DOHH2 (cell line): ENCODE measurements at regions not wholly inside any gene's neighbourhood (a gene's known extent, or its start where the extent isn't known, plus 50 kb on each side); places are given as distances from the start of the nearest gene placed in this dataset.

ENCODE experiments used
- H3F3A ChIP-seq: fragments of 200-600 bp; sonication (generic), shearing (Covaris generic); 2 replicates; pipeline ENCODE4 v1.6.0; 2016; ENCODE audit warnings: antibody characterized with exemption, mild to moderate bottlenecking; ENCODE audit not compliant: control insufficient read depth, insufficient read depth
- H3K27ac ChIP-seq: fragments of 200-600 bp; sonication (generic); 2 replicates; pipeline ENCODE4 v1.5.1; 2014; ENCODE audit warnings: low read depth, mild to moderate bottlenecking, low read length, moderate library complexity
- H3K27me3 ChIP-seq: fragments of 200-600 bp; sonication (generic); 2 replicates; pipeline ENCODE4 v1.6.1; 2014; ENCODE audit warnings: mild to moderate bottlenecking, low read length, mixed read lengths; ENCODE audit not compliant: control insufficient read depth
- H3K36me3 ChIP-seq: fragments of 200-600 bp; sonication (generic); 2 replicates; pipeline ENCODE4 v1.6.1; 2014; ENCODE audit warnings: mild to moderate bottlenecking, low read length, moderate library complexity, mixed read lengths; ENCODE audit not compliant: control insufficient read depth
- H3K4me1 ChIP-seq: fragments of 200-600 bp; sonication (generic); 2 replicates; pipeline ENCODE4 v1.6.1; 2014; ENCODE audit warnings: mild to moderate bottlenecking, low read length, mixed read lengths; ENCODE audit not compliant: control insufficient read depth
- H3K4me2 ChIP-seq: fragments of 200-600 bp; sonication (generic); 2 replicates; pipeline ENCODE4 v1.6.0; 2014; ENCODE audit warnings: mild to moderate bottlenecking, low read length, moderate library complexity
- H3K4me3 ChIP-seq: fragments of 200-600 bp; sonication (generic); 2 replicates; pipeline ENCODE4 v1.5.1; 2014; ENCODE audit warnings: mild to moderate bottlenecking, low read length, mixed read lengths
- H3K79me2 ChIP-seq: fragments of 200-600 bp; sonication (generic); 2 replicates; pipeline ENCODE4 v1.6.1; 2014; ENCODE audit warnings: mild to moderate bottlenecking, low read length, mixed read lengths; ENCODE audit not compliant: control insufficient read depth
- H3K9me2 ChIP-seq: fragments of 200-600 bp; sonication (generic); replicated peaks from 2 replicates; pipeline ENCODE4 v1.6.1; 2014; ENCODE audit warnings: mild to moderate bottlenecking, low read length, mixed read lengths; ENCODE audit not compliant: control insufficient read depth
- H3K9me3 ChIP-seq: fragments of 200-600 bp; sonication (generic); 2 replicates; pipeline ENCODE4 v1.6.1; 2014; ENCODE audit warnings: antibody characterized with exemption, low read length, mixed read lengths; ENCODE audit not compliant: control insufficient read depth, insufficient read depth
- H4K20me1 ChIP-seq: fragments of 200-600 bp; sonication (generic); 2 replicates; pipeline ENCODE4 v1.6.0; 2014; ENCODE audit warnings: low read depth, mild to moderate bottlenecking, antibody characterized with exemption, low read length, moderate library complexity; ENCODE audit not compliant: control insufficient read depth, insufficient read depth
- CTCF ChIP-seq: fragments of 200-600 bp; sonication (generic); IDR thresholded peaks from one replicate; pipeline ENCODE4 v1.5.1; 2014; ENCODE audit warnings: antibody characterized with exemption, mild to moderate bottlenecking, low read depth, low read length; ENCODE audit not compliant: poor library complexity, severe bottlenecking
- EZH2phosphoT487 ChIP-seq: fragments of 200-600 bp; sonication (generic); IDR thresholded peaks from 2 replicates; pipeline ENCODE4 v1.6.1; 2017; ENCODE audit warnings: borderline replicate concordance, mild to moderate bottlenecking, antibody characterized with exemption, low read length, moderate library complexity, mixed read lengths

- H3K4me2 ChIP-seq = no peak overlapping the region
- H3F3A ChIP-seq = no peaks in the 10 kb centered on the region
- no peak overlapping the region for H3K27ac ChIP-seq
- no peaks in the 10 kb centered on the region for H3K9me2 ChIP-seq
- no peaks in the 10 kb centered on the region for H4K20me1 ChIP-seq
- H3K4me3 ChIP-seq = no peak overlapping the region
- H3K4me1 ChIP-seq = no peaks in the 10 kb centered on the region
- no peaks in the 10 kb centered on the region for H3K36me3 ChIP-seq
- no peaks in the 10 kb centered on the region for H3K27me3 ChIP-seq
- no peak for TF ChIP-seq CTCF
- TF ChIP-seq EZH2phosphoT487 = no peak
- no peaks in the 10 kb centered on the region for H3K9me3 ChIP-seq
- no peaks in the 10 kb centered on the region for H3K79me2 ChIP-seq
Observed at GRCh38 chr2:59833941-59834340, 719.5 kb downstream of the BCL11A start.

GRCh38 chr2:59830601-59831000, 722.9 kb downstream of the BCL11A start:
- H3K4me1 ChIP-seq = no peaks in the 10 kb centered on the region
- H4K20me1 ChIP-seq = no peaks in the 10 kb centered on the region
- H3K27ac ChIP-seq = no peak overlapping the region
- H3K4me2 ChIP-seq = no peak overlapping the region
- TF ChIP-seq EZH2phosphoT487 (no peak), CTCF (no peak)
- no peaks in the 10 kb centered on the region for H3F3A ChIP-seq
- no peaks in the 10 kb centered on the region for H3K36me3 ChIP-seq
- H3K4me3 ChIP-seq = no peak overlapping the region
- no peaks in the 10 kb centered on the region; the same call in 1 of the 2 replicates for H3K27me3 ChIP-seq
- H3K79me2 ChIP-seq = no peaks in the 10 kb centered on the region
- H3K9me3 ChIP-seq = no peaks in the 10 kb centered on the region
- H3K9me2 ChIP-seq = no peaks in the 10 kb centered on the region

- no peak overlapping the region for H3K4me2 ChIP-seq
- no peaks in the 10 kb centered on the region for H3K36me3 ChIP-seq
- H3K27me3 ChIP-seq = no peaks in the 10 kb centered on the region; the same call in 1 of the 2 replicates
- no peaks in the 10 kb centered on the region for H4K20me1 ChIP-seq
- no peaks in the 10 kb centered on the region for H3K79me2 ChIP-seq
- no peaks in the 10 kb centered on the region for H3K9me2 ChIP-seq
- no peaks in the 10 kb centered on the region for H3K4me1 ChIP-seq
- no peak overlapping the region for H3K27ac ChIP-seq
- no peak overlapping the region for H3K4me3 ChIP-seq
- TF ChIP-seq EZH2phosphoT487 (no peak), CTCF (no peak)
- H3K9me3 ChIP-seq = no peaks in the 10 kb centered on the region
- H3F3A ChIP-seq = no peaks in the 10 kb centered on the region
Observed at GRCh38 chr2:59827677-59828076, 725.8 kb downstream of the BCL11A start.

- H3K27me3 ChIP-seq = no peaks in the 10 kb centered on the region; the same call in 1 of the 2 replicates
- no peaks in the 10 kb centered on the region for H3K36me3 ChIP-seq
- H3K27ac ChIP-seq = no peak overlapping the region
- H4K20me1 ChIP-seq = no peaks in the 10 kb centered on the region
- H3K4me2 ChIP-seq = no peak overlapping the region
- no peak overlapping the region for H3K4me3 ChIP-seq
- TF ChIP-seq CTCF (no peak), EZH2phosphoT487 (no peak)
- no peaks in the 10 kb centered on the region for H3K9me2 ChIP-seq
- no peaks in the 10 kb centered on the region for H3K79me2 ChIP-seq
- no peaks in the 10 kb centered on the region for H3K4me1 ChIP-seq
- H3F3A ChIP-seq = no peaks in the 10 kb centered on the region
- no peaks in the 10 kb centered on the region for H3K9me3 ChIP-seq
Observed at GRCh38 chr2:59826177-59826576, 727.3 kb downstream of the BCL11A start.
